ENCODE measurements at regions not wholly inside any gene's neighbourhood (a gene's known extent, or its start where the extent isn't known, plus 50 kb on each side); places are given as distances from the start of the nearest gene placed in this dataset.

- no peak; the same call in 1 of the 2 replicates for TF ChIP-seq ZNF460 (CRISPR knock-in tag; IDR thresholded peaks at IDR 0.05; ENCODE audit: borderline replicate concordance)
- TF ChIP-seq ZNF138 (CRISPR knock-in tag; IDR thresholded peaks at IDR 0.05; ENCODE audit: low read depth): no peak
- TF ChIP-seq ZKSCAN8 (CRISPR knock-in tag; IDR thresholded peaks at IDR 0.05; ENCODE audit: borderline replicate concordance): peak; percentile 91; the same call in 1 of the 2 replicates
- TF ChIP-seq ZNF33A (CRISPR knock-in tag; IDR thresholded peaks at IDR 0.05; ENCODE audit: borderline replicate concordance): peak; percentile 47; the same call in 1 of the 2 replicates
- TF ChIP-seq ARID5B (CRISPR knock-in tag; IDR thresholded peaks at IDR 0.05): peak; percentile 100
- TF ChIP-seq PLRG1 (conservative IDR thresholded peaks at IDR 0.05): no peak
- TF ChIP-seq ZNF264 (CRISPR knock-in tag; IDR thresholded peaks at IDR 0.05): peak; percentile 64; the same call in 1 of the 2 replicates
- TF ChIP-seq RERE (CRISPR knock-in tag; IDR thresholded peaks at IDR 0.05; ENCODE audit: low read depth): peak; percentile 100
- TF ChIP-seq ZNF724P (CRISPR knock-in tag; IDR thresholded peaks at IDR 0.05; ENCODE audit: borderline replicate concordance): no peak
- no peak for TF ChIP-seq RARG (CRISPR knock-in tag; IDR thresholded peaks at IDR 0.05; ENCODE audit: low read depth)
- no peak; the same call in 1 of the 2 replicates for TF ChIP-seq CHD4 (IDR thresholded peaks at IDR 0.05; ENCODE audit: borderline replicate concordance, low read length)
- TF ChIP-seq THAP9 (CRISPR knock-in tag; IDR thresholded peaks at IDR 0.05; ENCODE audit: borderline replicate concordance): no peak
- no peak for TF ChIP-seq ZNF225 (CRISPR knock-in tag; IDR thresholded peaks at IDR 0.05)
- peak; percentile 32; the same call in 1 of the 2 replicates for TF ChIP-seq HNF4G (IDR thresholded peaks at IDR 0.05; ENCODE audit: borderline replicate concordance, low read depth, low read length)
- no peak for TF ChIP-seq HNF4G (CRISPR knock-in tag; IDR thresholded peaks at IDR 0.05; ENCODE audit: borderline replicate concordance, low read depth)
- peak; percentile 83 for TF ChIP-seq ZBTB20 (CRISPR knock-in tag; IDR thresholded peaks at IDR 0.05; ENCODE audit: borderline replicate concordance, low read depth)
- TF ChIP-seq KDM6A (CRISPR knock-in tag; IDR thresholded peaks at IDR 0.05; ENCODE audit: low read depth): peak; percentile 75
- peak; percentile 99 for TF ChIP-seq CEBPB (IDR thresholded peaks at IDR 0.05; ENCODE audit: borderline replicate concordance, low read depth, low read length)
- no peak for TF ChIP-seq ZNF484 (CRISPR knock-in tag; IDR thresholded peaks at IDR 0.05; ENCODE audit: borderline replicate concordance, low read depth)
Measured at GRCh38 chr2:72077702-72078169, 69.9 kb downstream of the CYP26B1 start (continued).

Data from HepG2 (cell line).